ENCODE measurements at regions not wholly inside any gene's neighbourhood (a gene's known extent, or its start where the extent isn't known, plus 50 kb on each side); places are given as distances from the start of the nearest gene placed in this dataset.

GRCh38 chr6:139600919-139601475 is 226.5 kb upstream of the CITED2 start:
- TF ChIP-seq CTCF (IDR thresholded peaks at IDR 0.05) (no peak), POLR2A (IDR thresholded peaks at IDR 0.05) (no peak)

All from heart left ventricle (tissue), 13 donors.